HG03060 (cell line): ENCODE measurements at regions not wholly inside any gene's neighbourhood (a gene's known extent, or its start where the extent isn't known, plus 50 kb on each side); places are given as distances from the start of the nearest gene placed in this dataset.
A peak's percentile ranks its signal among the peaks of the same experiment; 100 is the strongest.

ENCODE experiments used
- ATAC-seq: cut with Tn5 transposase; IDR thresholded peaks from one replicate; pipeline ENCODE4 v1.9.1; 2021; ENCODE audit warnings: low read depth, moderate number of reproducible peaks; ENCODE audit not compliant: unreplicated experiment

GRCh38 chr6:100184473-100184872, 190.4 kb upstream of the MCHR2 start:
- no peak for ATAC-seq

GRCh38 chr6:100182313-100182712, 188.3 kb upstream of the MCHR2 start:
- ATAC-seq: no peak

- no peak for ATAC-seq
Observed at GRCh38 chr6:100181309-100181708, 187.3 kb upstream of the MCHR2 start.

- no peak for ATAC-seq
Observed at GRCh38 chr6:100179576-100179975, 185.6 kb upstream of the MCHR2 start.

GRCh38 chr6:100177956-100178355, 183.9 kb upstream of the MCHR2 start:
- no peak for ATAC-seq

- no peak for ATAC-seq
Observed at GRCh38 chr6:100176951-100177710, 183.1 kb upstream of the MCHR2 start.

- ATAC-seq: no peak
Observed at GRCh38 chr6:100176311-100176950, 182.4 kb upstream of the MCHR2 start.

- no peak for ATAC-seq
Observed at GRCh38 chr6:100175814-100176310, 181.8 kb upstream of the MCHR2 start.

GRCh38 chr6:100173211-100173610, 179.2 kb upstream of the MCHR2 start:
- no peak for ATAC-seq

GRCh38 chr6:100172322-100172713, 178.3 kb upstream of the MCHR2 start:
- no peak for ATAC-seq

GRCh38 chr6:100171533-100172321, 177.7 kb upstream of the MCHR2 start:
- ATAC-seq: peak; percentile 78

GRCh38 chr6:100168148-100168547, 174.1 kb upstream of the MCHR2 start:
- ATAC-seq: no peak

GRCh38 chr6:100167585-100167984, 173.6 kb upstream of the MCHR2 start:
- ATAC-seq: no peak

- no peak for ATAC-seq
Observed at GRCh38 chr6:100166956-100167355, 172.9 kb upstream of the MCHR2 start.

GRCh38 chr6:100165442-100165841, 171.4 kb upstream of the MCHR2 start:
- ATAC-seq: no peak

GRCh38 chr6:100163035-100163434, 169.0 kb upstream of the MCHR2 start:
- ATAC-seq: no peak

- no peak for ATAC-seq
Observed at GRCh38 chr6:100161782-100162365, 167.9 kb upstream of the MCHR2 start.

- ATAC-seq: no peak
Observed at GRCh38 chr6:100160930-100161329, 166.9 kb upstream of the MCHR2 start.

- no peak for ATAC-seq
Observed at GRCh38 chr6:100155141-100155540, 161.1 kb upstream of the MCHR2 start.

- no peak for ATAC-seq
Observed at GRCh38 chr6:100153636-100154275, 159.7 kb upstream of the MCHR2 start.
